ENCODE measurements at regions not wholly inside any gene's neighbourhood (a gene's known extent, or its start where the extent isn't known, plus 50 kb on each side); places are given as distances from the start of the nearest gene placed in this dataset.

DNA sequence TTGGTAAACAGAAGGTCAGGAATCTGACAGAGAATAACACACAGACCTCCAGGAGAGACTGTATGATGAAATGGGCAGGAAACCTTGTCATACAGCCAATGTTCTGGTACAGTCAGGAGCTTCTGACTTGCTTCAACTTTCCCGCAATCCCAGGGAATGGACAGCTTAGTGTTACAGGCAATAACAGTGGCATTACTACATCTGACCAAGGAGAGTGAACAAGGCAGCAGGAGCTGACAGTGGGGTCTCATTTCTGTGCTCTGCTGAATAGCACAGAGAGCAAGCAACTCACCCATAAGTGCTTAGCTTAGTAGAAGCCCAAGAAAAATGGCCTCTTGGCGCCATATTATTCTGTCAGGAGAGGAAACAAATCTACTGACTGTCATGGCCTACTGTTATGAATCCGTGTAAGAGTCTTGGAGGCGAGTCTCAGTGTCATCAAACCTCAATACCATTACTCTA, 186.2 kb upstream of the MTPN start:
- no peaks in the 10 kb centered on the region for H3K4me1 ChIP-seq (ENCODE audit: insufficient read depth, low read length)
- TF ChIP-seq, protein P1, sequence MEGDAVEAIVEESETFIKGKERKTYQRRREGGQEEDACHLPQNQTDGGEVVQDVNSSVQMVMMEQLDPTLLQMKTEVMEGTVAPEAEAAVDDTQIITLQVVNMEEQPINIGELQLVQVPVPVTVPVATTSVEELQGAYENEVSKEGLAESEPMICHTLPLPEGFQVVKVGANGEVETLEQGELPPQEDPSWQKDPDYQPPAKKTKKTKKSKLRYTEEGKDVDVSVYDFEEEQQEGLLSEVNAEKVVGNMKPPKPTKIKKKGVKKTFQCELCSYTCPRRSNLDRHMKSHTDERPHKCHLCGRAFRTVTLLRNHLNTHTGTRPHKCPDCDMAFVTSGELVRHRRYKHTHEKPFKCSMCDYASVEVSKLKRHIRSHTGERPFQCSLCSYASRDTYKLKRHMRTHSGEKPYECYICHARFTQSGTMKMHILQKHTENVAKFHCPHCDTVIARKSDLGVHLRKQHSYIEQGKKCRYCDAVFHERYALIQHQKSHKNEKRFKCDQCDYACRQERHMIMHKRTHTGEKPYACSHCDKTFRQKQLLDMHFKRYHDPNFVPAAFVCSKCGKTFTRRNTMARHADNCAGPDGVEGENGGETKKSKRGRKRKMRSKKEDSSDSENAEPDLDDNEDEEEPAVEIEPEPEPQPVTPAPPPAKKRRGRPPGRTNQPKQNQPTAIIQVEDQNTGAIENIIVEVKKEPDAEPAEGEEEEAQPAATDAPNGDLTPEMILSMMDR (IDR thresholded peaks at IDR 0.05; ENCODE audit: insufficient read depth, low read depth, low read length), result no peak
- TF ChIP-seq EZH2 (IDR thresholded peaks at IDR 0.05; ENCODE audit: insufficient read depth, low read length), result no peak
- H3K36me3 ChIP-seq (ENCODE audit: insufficient read depth, low read length), result no peaks in the 10 kb centered on the region

DNA sequence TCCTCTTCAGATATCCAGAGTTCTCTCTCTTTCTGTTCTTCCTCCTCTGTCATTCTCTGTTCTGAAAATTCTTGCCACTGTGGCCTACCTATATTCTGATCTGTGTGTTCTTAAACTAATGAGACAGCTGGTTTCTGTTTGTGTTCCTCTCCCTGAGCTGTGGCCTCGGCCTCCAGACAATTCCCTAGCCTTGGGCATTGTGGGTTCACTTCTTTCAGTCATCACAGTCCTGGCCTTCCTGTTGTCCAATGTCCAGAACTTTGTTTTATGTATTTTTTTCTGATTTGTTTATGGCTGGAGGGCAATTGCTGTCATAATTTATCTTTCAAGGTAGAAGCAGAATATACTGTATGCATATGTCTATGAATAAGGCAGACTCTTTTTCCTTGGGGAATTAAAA, 173.2 kb upstream of the MTPN start:
- Mint-ChIP-seq H3K4me1 (ENCODE audit: low read depth, unreplicated experiment) (no peaks in the 10 kb centered on the region), H3K9me3 (ENCODE audit: unreplicated experiment) (no peaks in the 10 kb centered on the region), H3K36me3 (ENCODE audit: low read depth, unreplicated experiment) (no peaks in the 10 kb centered on the region), H3K27ac (ENCODE audit: unreplicated experiment) (no peak overlapping the region), H3K4me3 (ENCODE audit: unreplicated experiment) (no peak overlapping the region), H3K27me3 (ENCODE audit: low read depth, unreplicated experiment) (no peaks in the 10 kb centered on the region)
- FAIRE-seq (no peak), DNase-seq (ENCODE audit: low read depth) (no peak)
- H3K4me2 ChIP-seq (ENCODE audit: low read length), result no peak overlapping the region
- no peak overlapping the region for H3K4me3 ChIP-seq (ENCODE audit: insufficient read depth, low read depth, low read length)
- no peaks in the 10 kb centered on the region for H4K20me1 ChIP-seq (ENCODE audit: insufficient read depth, low read length)
- H3K79me2 ChIP-seq (ENCODE audit: insufficient read depth, low read length), result no peaks in the 10 kb centered on the region
- peaks cover 2% of the 10 kb centered on the region for H3K27me3 ChIP-seq (ENCODE audit: insufficient read depth, low read length)
- no peaks in the 10 kb centered on the region for H3K9me3 ChIP-seq (ENCODE audit: insufficient read depth, low read depth, low read length)
- H3K4me1 ChIP-seq (ENCODE audit: insufficient read depth, low read length), result no peaks in the 10 kb centered on the region
- TF ChIP-seq, protein P1 (IDR thresholded peaks at IDR 0.05; ENCODE audit: insufficient read depth, low read depth, low read length), result no peak
- no peak for TF ChIP-seq EZH2 (IDR thresholded peaks at IDR 0.05; ENCODE audit: insufficient read depth, low read length)
- H3K27ac ChIP-seq (ENCODE audit: low read depth, low read length), result no peak overlapping the region
- H3K9ac ChIP-seq (ENCODE audit: low read length), result no peak overlapping the region
- no peaks in the 10 kb centered on the region for H3K36me3 ChIP-seq (ENCODE audit: insufficient read depth, low read length)
- H2AFZ ChIP-seq (ENCODE audit: low read depth, low read length), result no peak overlapping the region

More for the DNA sequence above, 186.2 kb upstream of the MTPN start:
- Mint-ChIP-seq H3K27ac (ENCODE audit: unreplicated experiment) (no peak overlapping the region), H3K27me3 (ENCODE audit: low read depth, unreplicated experiment) (no peaks in the 10 kb centered on the region), H3K36me3 (ENCODE audit: low read depth, unreplicated experiment) (no peaks in the 10 kb centered on the region), H3K4me1 (ENCODE audit: low read depth, unreplicated experiment) (no peaks in the 10 kb centered on the region), H3K9me3 (ENCODE audit: unreplicated experiment) (no peaks in the 10 kb centered on the region), H3K4me3 (ENCODE audit: unreplicated experiment) (no peak overlapping the region)
- Histone ChIP-seq H4K20me1 (ENCODE audit: insufficient read depth, low read length) (no peaks in the 10 kb centered on the region), H2AFZ (ENCODE audit: low read depth, low read length) (no peak overlapping the region), H3K27ac (ENCODE audit: low read depth, low read length) (no peak overlapping the region), H3K79me2 (ENCODE audit: insufficient read depth, low read length) (no peaks in the 10 kb centered on the region), H3K27me3 (ENCODE audit: insufficient read depth, low read length) (no peaks in the 10 kb centered on the region), H3K9ac (ENCODE audit: low read length) (no peak overlapping the region), H3K4me3 (ENCODE audit: insufficient read depth, low read depth, low read length) (no peak overlapping the region), H3K4me2 (ENCODE audit: low read length) (no peak overlapping the region), H3K9me3 (ENCODE audit: insufficient read depth, low read depth, low read length) (no peaks in the 10 kb centered on the region)
- DNase-seq (ENCODE audit: low read depth), result no peak
- FAIRE-seq, result no peak

DNA sequence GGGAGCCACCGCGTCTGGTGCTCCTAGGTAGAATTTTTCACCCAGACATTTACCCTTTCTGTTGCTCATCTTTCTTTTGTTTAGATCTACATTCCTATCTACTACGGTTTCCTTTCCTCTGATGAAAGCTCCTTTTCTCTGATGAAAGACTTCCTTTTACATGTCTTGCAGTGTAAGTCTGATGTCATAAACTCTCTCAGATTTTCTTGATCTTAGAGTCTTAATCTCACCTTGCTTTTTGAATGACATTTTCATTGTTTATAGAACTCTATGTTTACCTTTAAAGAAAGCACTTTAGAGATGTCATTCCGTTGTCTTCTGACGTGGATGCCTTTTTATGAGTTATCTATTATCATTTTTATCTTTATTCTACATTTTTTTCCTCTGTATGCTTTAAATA, 171.8 kb upstream of the MTPN start:
- no peaks in the 10 kb centered on the region for H3K36me3 Mint-ChIP-seq (ENCODE audit: low read depth, unreplicated experiment)
- Histone ChIP-seq H4K20me1 (ENCODE audit: insufficient read depth, low read length) (no peaks in the 10 kb centered on the region), H3K36me3 (ENCODE audit: insufficient read depth, low read length) (no peaks in the 10 kb centered on the region), H3K27ac (ENCODE audit: low read depth, low read length) (no peak overlapping the region), H3K4me3 (ENCODE audit: insufficient read depth, low read depth, low read length) (no peak overlapping the region), H2AFZ (ENCODE audit: low read depth, low read length) (no peak overlapping the region), H3K4me2 (ENCODE audit: low read length) (no peak overlapping the region), H3K4me1 (ENCODE audit: insufficient read depth, low read length) (no peaks in the 10 kb centered on the region), H3K9ac (ENCODE audit: low read length) (no peak overlapping the region), H3K27me3 (ENCODE audit: insufficient read depth, low read length) (peaks cover 2% of the 10 kb centered on the region), H3K9me3 (ENCODE audit: insufficient read depth, low read depth, low read length) (no peaks in the 10 kb centered on the region), H3K79me2 (ENCODE audit: insufficient read depth, low read length) (no peaks in the 10 kb centered on the region)
- FAIRE-seq, result no peak
- TF ChIP-seq EZH2 (IDR thresholded peaks at IDR 0.05; ENCODE audit: insufficient read depth, low read length), result no peak
- TF ChIP-seq, protein P1 (IDR thresholded peaks at IDR 0.05; ENCODE audit: insufficient read depth, low read depth, low read length), result no peak
- no peak overlapping the region for H3K27ac Mint-ChIP-seq (ENCODE audit: unreplicated experiment)
- H3K4me3 Mint-ChIP-seq (ENCODE audit: unreplicated experiment), result no peak overlapping the region
- no peaks in the 10 kb centered on the region for H3K4me1 Mint-ChIP-seq (ENCODE audit: low read depth, unreplicated experiment)
- H3K27me3 Mint-ChIP-seq (ENCODE audit: low read depth, unreplicated experiment), result no peaks in the 10 kb centered on the region
- H3K9me3 Mint-ChIP-seq (ENCODE audit: unreplicated experiment), result no peaks in the 10 kb centered on the region
- no peak for DNase-seq (ENCODE audit: low read depth)
